Breast epithelium (tissue), 4 donors: ENCODE measurements at regions not wholly inside any gene's neighbourhood (a gene's known extent, or its start where the extent isn't known, plus 50 kb on each side); places are given as distances from the start of the nearest gene placed in this dataset.

Experiments used
- DNase-seq, 2 donors: peaks; one replicate each; pipeline ENCODE4 v3.0.0-alpha.2; 2019; ENCODE audit warnings: low spot score in 2 of 2
- H3K27ac ChIP-seq, 2 donors: fragments of 200-600 bp; sonication (generic) in 1 of 2; one replicate each; pipeline ENCODE4 v1.5.1; 2016 to 2019; ENCODE audit warnings: mild to moderate bottlenecking in 1 of 2
- H3K27me3 ChIP-seq, 2 donors: fragments of 200-600 bp; sonication (generic) in 1 of 2; one replicate each; pipeline versions ENCODE4 v1.5.1 to v1.6.0; 2017 to 2019; ENCODE audit warnings: control low read depth in 1 of 2, mild to moderate bottlenecking in 1 of 2
- H3K36me3 ChIP-seq: fragments of 200-600 bp; one replicate; pipeline ENCODE4 v1.5.1; 2019
- H3K4me1 ChIP-seq, 2 donors: fragments of 200-600 bp; sonication (generic); one replicate each; pipeline ENCODE4 v1.5.1; 2016 to 2019; ENCODE audit warnings: control low read depth in 1 of 2
- H3K4me3 ChIP-seq, 3 donors: fragments of 200-600 bp; sonication (generic); 1 replicate in 2 of 3; 2 replicates in 1 of 3; pipeline ENCODE4 v1.5.1; 2016 to 2019; ENCODE audit warnings: mild to moderate bottlenecking in 3 of 3, moderate library complexity in 2 of 3
- H3K9me3 ChIP-seq, 2 donors: fragments of 200-600 bp; sonication (generic) in 1 of 2; one replicate each; pipeline ENCODE4 v1.5.1; 2016 to 2019; ENCODE audit warnings: control low read depth in 1 of 2
- POLR2A ChIP-seq: fragments of 450-650 bp; IDR thresholded peaks from one replicate; pipeline ENCODE4 v1.6.1; 2016; ENCODE audit warnings: antibody characterized with exemption, mild to moderate bottlenecking, moderate library complexity
- POLR2AphosphoS5 ChIP-seq, 3 donors: sonication (generic); formaldehyde crosslinking; IDR thresholded peaks; one replicate each; pipeline ENCODE4 v1.6.1; 2017; ENCODE audit warnings: antibody characterized with exemption in 3 of 3
- intact Hi-C: fragments of 100-400 bp; cut with DNase I; formaldehyde crosslinking; loops from one replicate; pipeline ENCODE4 v1.15.1; 2023; ENCODE audit warnings: low total_unique reads
- TF ChIP-seq, protein P1 (sequence below), 3 donors: fragments of 450-650 bp; IDR thresholded peaks; one replicate each; pipeline ENCODE4 v1.5.1; 2016 to 2017; ENCODE audit warnings: antibody characterized with exemption in 3 of 3, mild to moderate bottlenecking in 3 of 3, moderate library complexity in 3 of 3

DNA sequence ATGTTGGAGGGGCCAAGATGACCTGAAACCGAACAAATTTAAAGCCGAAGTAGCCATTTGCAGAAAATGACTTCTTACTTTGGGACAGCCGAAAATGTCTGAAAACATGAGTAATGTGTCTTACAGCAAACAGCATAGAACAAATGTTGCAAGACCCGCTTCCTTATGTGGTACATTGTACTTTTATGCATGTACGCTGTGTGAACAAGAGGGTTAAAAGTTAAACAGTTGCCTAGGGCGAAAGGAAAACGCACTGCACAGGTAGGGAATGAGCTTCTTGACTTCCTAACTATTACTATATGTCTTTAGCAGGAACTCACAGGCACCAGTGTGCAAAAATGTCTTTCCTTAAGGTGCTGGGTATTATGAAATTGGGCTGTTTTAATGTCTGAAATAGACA, 303.5 kb upstream of the MGMT start:
- no peaks in the 10 kb centered on the region for H3K36me3 ChIP-seq
- H3K9me3 ChIP-seq, result no peaks in the 10 kb centered on the region
- no peak for DNase-seq
- no peaks in the 10 kb centered on the region for H3K27me3 ChIP-seq
- no peak overlapping the region for H3K27ac ChIP-seq
- H3K4me1 ChIP-seq, result no peaks in the 10 kb centered on the region
- no peak overlapping the region for H3K4me3 ChIP-seq
- intact Hi-C loops, result no loop called here
- TF ChIP-seq, protein P1, sequence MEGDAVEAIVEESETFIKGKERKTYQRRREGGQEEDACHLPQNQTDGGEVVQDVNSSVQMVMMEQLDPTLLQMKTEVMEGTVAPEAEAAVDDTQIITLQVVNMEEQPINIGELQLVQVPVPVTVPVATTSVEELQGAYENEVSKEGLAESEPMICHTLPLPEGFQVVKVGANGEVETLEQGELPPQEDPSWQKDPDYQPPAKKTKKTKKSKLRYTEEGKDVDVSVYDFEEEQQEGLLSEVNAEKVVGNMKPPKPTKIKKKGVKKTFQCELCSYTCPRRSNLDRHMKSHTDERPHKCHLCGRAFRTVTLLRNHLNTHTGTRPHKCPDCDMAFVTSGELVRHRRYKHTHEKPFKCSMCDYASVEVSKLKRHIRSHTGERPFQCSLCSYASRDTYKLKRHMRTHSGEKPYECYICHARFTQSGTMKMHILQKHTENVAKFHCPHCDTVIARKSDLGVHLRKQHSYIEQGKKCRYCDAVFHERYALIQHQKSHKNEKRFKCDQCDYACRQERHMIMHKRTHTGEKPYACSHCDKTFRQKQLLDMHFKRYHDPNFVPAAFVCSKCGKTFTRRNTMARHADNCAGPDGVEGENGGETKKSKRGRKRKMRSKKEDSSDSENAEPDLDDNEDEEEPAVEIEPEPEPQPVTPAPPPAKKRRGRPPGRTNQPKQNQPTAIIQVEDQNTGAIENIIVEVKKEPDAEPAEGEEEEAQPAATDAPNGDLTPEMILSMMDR (IDR thresholded peaks at IDR 0.05), result no peak
- TF ChIP-seq POLR2A (no peak), POLR2AphosphoS5 (IDR thresholded peaks at IDR 0.05) (no peak)

DNA sequence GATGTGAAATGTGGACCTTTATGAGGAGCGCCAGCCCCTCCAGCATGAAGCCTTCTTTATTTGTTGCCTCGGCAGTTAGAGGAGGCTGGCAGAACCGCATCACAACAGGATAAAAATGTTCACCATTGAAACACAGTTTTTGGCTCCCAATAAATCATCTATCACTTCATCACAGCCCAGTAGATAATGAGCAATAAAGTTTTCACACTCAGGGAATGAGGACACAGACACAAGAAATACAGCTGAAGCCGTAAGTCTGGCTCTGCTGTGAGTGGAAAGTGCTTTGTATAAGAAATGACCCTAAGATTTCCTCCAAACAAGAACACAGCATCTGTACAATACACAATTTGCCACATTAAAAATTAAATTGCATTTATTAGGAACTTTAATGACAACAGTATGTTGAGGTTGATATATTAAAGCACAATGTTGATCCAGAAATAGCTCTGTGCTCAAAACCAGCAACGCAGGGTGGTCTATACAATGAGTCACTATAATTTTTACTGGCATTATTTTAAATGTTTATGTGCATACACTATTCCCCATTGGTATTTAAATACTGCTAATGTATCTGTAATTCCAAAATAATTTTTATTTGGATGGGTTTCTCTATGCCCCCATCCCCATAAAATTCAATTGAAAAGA, 301.8 kb upstream of the MGMT start:
- TF ChIP-seq POLR2A (no peak), POLR2AphosphoS5 (IDR thresholded peaks at IDR 0.05) (no peak)
- TF ChIP-seq, protein P1 (IDR thresholded peaks at IDR 0.05), result no peak
- no peaks in the 10 kb centered on the region for H3K36me3 ChIP-seq
- no peaks in the 10 kb centered on the region for H3K27me3 ChIP-seq
- no peak for DNase-seq
- H3K4me1 ChIP-seq, result no peaks in the 10 kb centered on the region
- intact Hi-C loops, result no loop called here
- H3K27ac ChIP-seq, result no peak overlapping the region
- H3K4me3 ChIP-seq, result no peak overlapping the region
- H3K9me3 ChIP-seq, result no peaks in the 10 kb centered on the region

DNA sequence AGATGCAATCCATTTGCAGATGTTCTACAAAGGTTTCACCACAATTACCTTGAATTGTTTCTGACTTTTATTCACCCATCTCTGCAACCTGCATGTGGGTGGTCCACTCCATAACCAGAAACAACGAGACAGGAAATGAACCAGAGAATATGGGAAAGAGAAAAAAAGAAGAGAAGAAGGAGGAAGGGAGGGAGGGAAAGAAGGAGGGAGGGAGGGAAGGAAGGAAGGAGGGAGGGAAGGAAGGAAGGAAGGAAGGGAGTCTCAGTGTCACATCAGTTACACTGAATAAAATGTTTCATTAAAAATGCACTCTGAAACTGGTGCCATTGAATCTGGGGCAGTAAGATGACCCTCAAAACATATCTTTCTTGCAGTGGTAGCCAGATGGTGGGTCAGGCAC, 301.3 kb upstream of the MGMT start:
- intact Hi-C loops, result no loop called here
- Histone ChIP-seq H3K36me3 (no peaks in the 10 kb centered on the region), H3K4me1 (no peaks in the 10 kb centered on the region), H3K9me3 (no peaks in the 10 kb centered on the region), H3K27ac (no peak overlapping the region), H3K27me3 (no peaks in the 10 kb centered on the region), H3K4me3 (no peak overlapping the region)
- TF ChIP-seq POLR2A (no peak), POLR2AphosphoS5 (IDR thresholded peaks at IDR 0.05) (no peak)
- TF ChIP-seq, protein P1 (IDR thresholded peaks at IDR 0.05), result no peak
- DNase-seq, result no peak

DNA sequence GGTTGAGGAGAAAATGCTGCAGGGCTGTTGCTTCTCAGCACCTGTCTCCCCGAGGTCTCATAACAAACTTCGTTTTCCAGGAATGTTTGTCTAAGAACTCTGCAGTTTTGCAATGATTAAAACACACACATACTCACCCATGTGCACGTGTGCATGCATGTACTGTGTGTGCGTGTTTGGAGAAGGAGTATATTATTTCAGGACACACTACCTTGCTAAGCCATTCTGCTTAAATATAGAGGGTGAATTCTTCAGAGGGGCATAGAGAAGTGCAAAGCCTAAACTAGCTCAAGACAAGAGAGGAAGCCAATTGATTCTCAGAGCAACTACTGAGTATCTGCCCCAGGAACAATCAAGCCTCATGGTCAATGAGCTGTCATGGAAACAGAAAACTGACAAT, 298.4 kb upstream of the MGMT start:
- no peak for DNase-seq
- Histone ChIP-seq H3K27me3 (no peaks in the 10 kb centered on the region), H3K4me3 (no peak overlapping the region), H3K27ac (no peak overlapping the region), H3K36me3 (no peaks in the 10 kb centered on the region), H3K9me3 (no peaks in the 10 kb centered on the region), H3K4me1 (no peaks in the 10 kb centered on the region)
- TF ChIP-seq POLR2AphosphoS5 (IDR thresholded peaks at IDR 0.05) (no peak), POLR2A (no peak)
- TF ChIP-seq, protein P1 (IDR thresholded peaks at IDR 0.05), result no peak
- intact Hi-C loops, result no loop called here

DNA sequence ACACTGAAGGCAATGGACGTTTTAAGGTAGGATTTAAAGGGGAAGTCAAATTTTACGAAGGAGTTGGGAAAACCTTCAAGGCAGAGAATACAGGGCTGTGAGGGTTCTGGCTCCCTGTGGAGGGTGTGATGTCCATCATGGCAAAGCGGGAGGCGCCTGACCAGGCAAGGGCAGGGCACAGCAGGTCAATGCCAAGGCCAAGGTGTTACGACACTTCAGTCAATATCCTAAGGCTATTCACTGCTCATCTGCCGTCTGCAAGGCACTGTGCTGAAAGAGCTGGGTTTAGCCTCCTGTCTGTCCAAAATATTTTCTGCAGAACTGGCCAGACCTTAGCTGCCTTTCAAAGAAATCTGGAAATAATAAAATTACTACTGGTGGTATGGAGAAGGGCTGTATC, 297.9 kb upstream of the MGMT start:
- H3K4me3 ChIP-seq, result no peak overlapping the region
- no peaks in the 10 kb centered on the region for H3K27me3 ChIP-seq
- no peaks in the 10 kb centered on the region for H3K4me1 ChIP-seq
- no peak overlapping the region for H3K27ac ChIP-seq
- TF ChIP-seq, protein P1 (IDR thresholded peaks at IDR 0.05), result no peak
- no peak for TF ChIP-seq POLR2AphosphoS5 (IDR thresholded peaks at IDR 0.05)
- no peak for TF ChIP-seq POLR2A
- intact Hi-C loops, result no loop called here
- no peaks in the 10 kb centered on the region for H3K9me3 ChIP-seq
- no peak for DNase-seq
- H3K36me3 ChIP-seq, result no peaks in the 10 kb centered on the region
